ENCODE measurements at regions not wholly inside any gene's neighbourhood (a gene's known extent, or its start where the extent isn't known, plus 50 kb on each side); places are given as distances from the start of the nearest gene placed in this dataset.

- TF ChIP-seq ZNF274 (IDR thresholded peaks at IDR 0.05; ENCODE audit: low read depth, low read length) (no peak), YY1 (IDR thresholded peaks at IDR 0.05; ENCODE audit: insufficient read depth, insufficient read length) (no peak), SUZ12 (IDR thresholded peaks at IDR 0.05; ENCODE audit: extremely low read depth, insufficient read depth, insufficient read length) (no peak)
These were observed 301.4 kb upstream of the CNTN6 start for GRCh38 chr3:791442-791841.

All from NT2/D1 (cell line).